ENCODE measurements at regions not wholly inside any gene's neighbourhood (a gene's known extent, or its start where the extent isn't known, plus 50 kb on each side); places are given as distances from the start of the nearest gene placed in this dataset.

GRCh38 chr10:29131952-29132547 is 156.8 kb upstream of the LYZL1 start:
- no peak for DNase-seq

GRCh38 chr10:29132551-29133111 is 156.2 kb upstream of the LYZL1 start:
- peak; percentile 46 for DNase-seq

GRCh38 chr10:29135337-29135736 is 153.5 kb upstream of the LYZL1 start:
- no peak for DNase-seq

GRCh38 chr10:29136411-29136810 is 152.5 kb upstream of the LYZL1 start:
- DNase-seq = peak; percentile 28

DNA sequence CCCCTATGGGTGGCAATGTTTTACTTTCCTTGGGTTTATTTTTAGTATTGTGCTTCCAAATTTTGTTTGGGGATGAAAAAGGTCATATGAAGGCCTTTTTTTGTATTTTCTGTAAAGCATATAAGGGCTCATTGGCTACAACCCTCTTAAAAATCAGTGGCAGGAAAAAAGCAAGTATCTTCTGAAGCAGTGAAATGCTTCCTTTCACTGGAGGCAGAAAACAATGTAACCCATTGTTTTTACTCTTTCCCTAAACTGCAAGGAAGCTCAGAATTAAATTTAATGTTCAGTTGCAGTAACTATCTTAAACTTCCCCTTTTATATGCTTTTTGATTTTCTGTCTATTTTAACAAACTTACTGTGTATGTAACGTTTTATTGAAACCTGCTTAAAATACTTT is 148.7 kb upstream of the LYZL1 start:
- no peak for DNase-seq

DNA sequence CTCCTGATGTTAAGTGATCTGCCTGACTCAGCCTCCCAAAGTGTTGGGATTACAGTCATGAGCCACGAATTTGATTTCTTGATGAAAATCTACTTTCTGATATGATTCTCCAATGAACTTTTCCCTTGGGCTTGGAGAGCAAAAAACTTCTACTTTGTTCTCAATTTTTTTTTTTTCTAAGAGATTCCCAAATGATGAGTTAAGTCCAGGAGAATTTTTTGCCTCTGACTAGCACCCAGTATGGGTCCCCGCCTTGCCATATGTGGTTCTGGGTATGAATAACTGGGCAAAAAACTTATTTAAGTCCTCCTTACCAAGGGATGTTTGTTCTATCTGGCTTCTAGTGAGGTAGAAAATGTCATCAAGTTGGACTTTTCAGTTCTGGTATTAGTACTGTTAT is 147.9 kb upstream of the LYZL1 start:
- DNase-seq = peak; percentile 96

GRCh38 chr10:29141761-29142160 is 147.1 kb upstream of the LYZL1 start:
- DNase-seq = peak; percentile 86

DNA sequence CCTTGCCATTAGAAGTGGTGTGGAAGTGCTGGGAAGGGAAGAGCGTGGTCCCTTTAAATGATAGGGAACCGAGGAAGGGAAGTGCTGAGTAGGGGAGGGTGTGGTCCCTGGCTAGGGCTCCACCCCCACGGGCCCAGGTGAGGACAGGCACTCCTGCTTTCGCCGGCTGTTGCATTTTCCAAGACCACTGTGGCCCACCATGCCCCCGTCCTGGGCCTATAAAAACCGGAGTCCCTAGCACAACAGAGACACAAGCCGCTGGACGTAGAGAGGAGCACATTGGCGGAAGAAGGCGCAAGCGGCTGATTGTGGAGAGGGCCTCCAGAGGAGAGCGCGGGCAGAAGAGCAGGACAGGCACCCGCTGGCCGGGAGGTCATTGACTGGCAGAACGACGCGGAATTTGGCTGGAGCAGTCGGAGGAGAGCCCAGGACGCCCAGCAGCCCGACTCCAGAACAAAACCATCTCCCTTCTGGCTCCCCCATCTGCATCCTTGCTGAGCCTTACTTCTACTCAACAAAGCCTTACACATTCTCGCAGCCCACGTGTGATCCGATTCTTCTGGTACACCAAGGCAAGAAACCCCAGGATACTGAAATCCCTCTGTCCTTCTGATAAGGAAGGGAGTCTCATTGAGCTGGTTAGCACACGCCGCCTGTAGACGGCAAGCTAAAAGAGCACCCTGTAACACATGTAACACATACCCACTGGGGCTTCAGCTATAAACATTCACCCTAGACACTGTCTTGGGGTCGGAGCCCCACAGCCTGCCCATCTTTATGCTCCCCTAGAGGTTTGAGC is 146.2 kb upstream of the LYZL1 start:
- no peak for DNase-seq

GRCh38 chr10:29144126-29144525 is 144.7 kb upstream of the LYZL1 start:
- DNase-seq = no peak

DNA sequence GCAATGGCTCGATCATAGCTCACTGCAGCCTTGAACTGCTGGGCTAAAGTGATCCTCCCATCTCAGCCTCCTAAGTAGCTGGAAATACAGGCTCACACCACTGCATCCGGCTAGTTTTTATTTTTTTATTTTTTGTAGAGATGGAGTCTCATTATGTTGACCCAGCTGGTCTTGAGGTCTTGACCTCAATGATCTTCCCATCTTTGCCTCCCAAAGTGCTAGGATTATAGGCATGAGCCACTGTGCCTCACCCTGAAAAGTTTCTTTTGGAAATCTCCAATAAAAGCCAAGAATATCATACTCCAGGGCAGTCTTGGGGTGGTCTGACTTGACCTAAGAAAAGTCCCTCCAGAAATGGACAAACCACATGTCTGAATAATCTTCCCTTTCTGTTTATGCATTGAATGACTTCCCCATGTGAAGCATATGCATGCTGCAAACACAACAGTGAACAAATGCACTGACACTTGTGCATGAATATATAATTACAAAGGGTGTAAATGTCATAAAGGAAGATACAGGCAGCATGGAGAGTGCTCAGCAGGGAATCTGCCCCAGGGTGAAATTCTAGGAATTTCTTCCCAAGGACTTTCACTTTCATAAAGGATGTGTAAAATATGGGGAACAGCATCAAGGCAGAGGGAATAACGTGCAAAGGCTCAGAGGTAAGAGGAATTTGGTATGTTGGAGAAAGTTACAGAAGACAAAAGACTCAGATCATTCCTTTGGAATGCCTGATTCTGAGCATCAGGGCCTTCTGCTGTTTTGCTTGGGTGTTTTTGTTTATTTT is 142.4 kb upstream of the LYZL1 start:
- DNase-seq = peak; percentile 39

GRCh38 chr10:29150010-29150409 is 138.9 kb upstream of the LYZL1 start:
- no peak for DNase-seq

DNA sequence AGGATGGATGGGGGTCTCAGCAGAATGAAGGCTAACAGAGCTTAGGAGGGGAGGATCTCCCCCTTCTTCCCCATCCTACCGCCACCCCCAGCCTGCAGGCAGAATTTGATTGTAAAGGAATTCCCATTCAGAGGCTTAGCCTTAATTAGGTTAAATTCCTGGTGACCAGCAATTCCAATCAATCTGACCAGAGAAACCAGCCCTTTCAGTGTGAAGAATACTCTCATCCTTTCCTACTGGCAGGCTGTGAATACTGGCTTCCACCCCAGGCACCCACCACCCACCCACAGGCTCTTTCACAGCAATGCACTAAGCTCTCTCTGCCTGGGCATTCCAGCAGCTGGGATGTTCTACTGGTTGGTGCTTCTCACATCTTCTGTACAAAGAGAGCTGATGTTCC is 137.9 kb upstream of the LYZL1 start:
- no peak for DNase-seq

DNA sequence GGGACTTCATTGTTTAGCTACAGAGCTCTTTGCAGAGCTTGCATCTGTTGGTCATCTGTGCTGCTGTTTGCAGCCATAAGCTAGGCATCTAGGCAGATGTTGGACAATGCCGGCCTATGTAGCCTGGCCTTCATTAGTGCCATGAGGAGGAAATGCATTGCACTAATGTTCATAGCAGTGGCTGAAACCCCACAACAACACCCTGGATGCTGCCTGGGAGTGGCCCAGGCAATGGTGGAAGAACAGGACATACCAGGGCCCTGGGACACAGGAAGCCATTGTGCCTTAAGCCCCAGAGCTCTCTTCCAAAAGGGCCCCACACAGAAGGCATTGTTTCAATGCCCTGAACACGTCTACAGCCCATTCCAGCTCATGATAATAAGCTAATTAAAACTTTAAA is 131.5 kb upstream of the LYZL1 start:
- DNase-seq = no peak

DNA sequence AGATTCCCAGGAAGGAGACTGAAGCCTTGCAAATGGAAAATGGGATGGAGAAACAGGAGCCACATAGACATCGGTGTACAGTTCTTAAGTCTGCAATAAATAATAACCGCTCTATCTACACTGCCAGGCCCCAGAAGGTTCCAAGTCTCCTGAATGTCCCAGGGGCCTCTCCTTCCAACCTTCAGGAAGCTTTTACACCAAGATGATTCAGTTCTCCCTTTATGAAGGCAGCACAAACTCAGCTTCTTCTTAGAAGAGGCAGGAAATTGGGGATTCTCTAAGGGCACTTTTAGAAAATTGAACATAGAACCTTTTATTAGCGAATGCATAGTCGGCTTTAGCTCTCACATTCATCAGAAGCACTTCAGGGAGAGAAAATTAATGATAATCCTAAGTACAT is 130.8 kb upstream of the LYZL1 start:
- DNase-seq = no peak

DNA sequence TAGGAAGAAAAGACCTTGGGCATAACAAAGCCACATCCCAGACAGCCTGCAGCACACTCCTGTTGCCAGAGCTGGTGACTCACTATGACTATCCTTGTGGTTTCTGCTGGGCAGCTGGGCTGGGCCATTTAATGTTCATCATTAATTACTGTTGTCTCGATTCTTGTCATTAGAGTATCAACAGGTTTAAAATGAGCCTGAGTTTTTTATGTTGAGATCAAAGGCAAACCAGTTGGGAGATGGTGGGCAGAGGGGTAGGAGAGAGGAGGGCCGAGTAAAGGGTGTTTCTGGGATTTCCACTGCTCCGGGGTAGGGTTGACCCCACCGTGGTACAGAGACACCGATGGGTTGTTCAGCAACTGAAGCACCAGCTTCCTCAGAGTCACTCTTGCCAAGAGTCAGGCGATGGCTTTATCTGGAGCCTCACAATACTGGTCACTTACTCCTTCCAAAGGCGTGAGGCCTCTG is 128.7 kb upstream of the LYZL1 start:
- DNase-seq = peak; percentile 92

- DNase-seq = peak; percentile 90
Observed at GRCh38 chr10:29163746-29164145, 125.1 kb upstream of the LYZL1 start.

DNA sequence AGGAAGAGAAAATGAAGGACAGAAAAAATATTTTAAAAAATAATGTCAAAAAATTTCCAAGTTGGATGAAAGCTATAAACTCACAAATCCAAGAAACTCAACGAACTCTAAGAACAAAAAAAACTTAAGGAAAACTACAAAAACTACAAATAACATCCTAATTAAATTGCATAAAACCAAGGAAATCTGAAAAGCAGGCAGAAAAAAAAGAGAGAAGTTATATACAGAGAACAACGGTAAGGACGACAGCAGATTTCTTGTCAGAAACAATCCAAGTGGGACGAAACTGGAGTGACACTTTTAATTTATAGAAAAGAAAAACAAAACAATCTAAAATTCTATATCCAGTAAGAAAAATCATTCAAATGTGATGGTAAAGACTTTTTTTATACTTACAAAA is 122.2 kb upstream of the LYZL1 start:
- no peak for DNase-seq

- DNase-seq = no peak
Observed at GRCh38 chr10:29169021-29169420, 119.8 kb upstream of the LYZL1 start.

- DNase-seq = no peak
Observed at GRCh38 chr10:29171717-29172116, 117.2 kb upstream of the LYZL1 start.

DNA sequence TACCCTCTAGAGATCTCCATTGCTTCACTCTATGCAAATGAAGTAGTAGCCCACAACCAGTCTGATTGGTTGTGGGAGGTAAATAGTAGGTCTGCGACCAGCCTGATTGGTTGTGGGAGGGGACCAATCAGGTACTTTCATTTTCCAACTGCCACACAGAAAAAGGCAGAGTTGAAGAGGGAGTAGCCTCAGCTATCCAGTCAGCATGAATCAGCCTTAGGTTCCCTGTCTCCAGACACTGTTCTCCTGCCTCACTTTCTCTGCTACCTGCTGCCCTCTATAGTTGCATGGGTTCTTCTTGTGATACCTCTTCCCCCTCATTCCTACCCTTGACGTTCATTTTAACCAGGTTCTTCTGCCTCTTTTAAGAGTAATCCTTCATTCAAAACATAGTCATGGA is 114.5 kb upstream of the LYZL1 start:
- DNase-seq = no peak

GRCh38 chr10:29176845-29177832 is 111.7 kb upstream of the LYZL1 start:
- DNase-seq = no peak

DNA sequence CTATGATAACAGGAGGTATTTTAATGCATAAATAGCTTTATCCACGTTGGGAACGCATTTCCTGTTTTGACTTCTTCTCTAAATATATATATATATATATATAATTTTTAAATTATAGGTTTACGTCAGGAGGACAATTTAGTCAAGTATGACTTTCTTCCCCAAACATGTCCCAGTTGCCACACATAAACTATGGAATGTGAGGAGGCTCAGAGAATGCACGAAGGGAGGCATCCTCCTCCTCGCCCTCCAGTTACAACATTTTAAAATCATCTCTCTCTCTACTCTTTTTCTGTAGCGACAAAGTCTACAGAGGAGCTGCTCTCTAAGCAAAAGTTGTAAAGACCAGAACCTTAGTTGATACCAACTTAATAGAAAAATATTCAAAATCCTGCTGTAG is 106.9 kb upstream of the LYZL1 start:
- peak; percentile 65 for DNase-seq
